Inflammatory macrophage treated with lipopolysaccharide for 4 hours (primary cell): ENCODE measurements at regions not wholly inside any gene's neighbourhood (a gene's known extent, or its start where the extent isn't known, plus 50 kb on each side); places are given as distances from the start of the nearest gene placed in this dataset.
"Not testable (repeated sequence)": the region's sequence is repeated elsewhere in the genome, so short reads cannot be mapped to it uniquely, and the experiment has no call there.

Experiments used
- DNase-seq: peaks from one replicate; pipeline ENCODE4 v3.0.0-alpha.2; 2020

DNA sequence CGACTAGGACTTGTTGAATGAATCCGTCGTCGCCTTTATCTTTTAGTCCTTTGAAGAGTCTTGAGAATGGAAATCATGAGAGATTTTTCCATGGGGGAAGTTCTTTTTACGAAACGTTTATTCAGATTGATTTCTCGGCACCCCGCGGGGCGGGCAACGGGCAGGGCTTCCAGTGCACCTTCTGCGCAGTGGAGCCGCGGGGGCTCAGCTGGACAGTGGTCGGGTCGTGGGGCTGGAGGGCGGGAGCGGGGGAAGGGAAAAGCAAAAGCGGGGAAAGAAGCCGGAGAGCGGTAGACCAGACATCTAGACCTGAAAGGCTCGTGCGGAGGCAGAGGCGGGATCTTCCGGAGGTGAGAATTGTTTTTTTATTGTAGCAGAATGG, 103.0 kb downstream of the NBPF11 start:
- peak; percentile 1 for DNase-seq

DNA sequence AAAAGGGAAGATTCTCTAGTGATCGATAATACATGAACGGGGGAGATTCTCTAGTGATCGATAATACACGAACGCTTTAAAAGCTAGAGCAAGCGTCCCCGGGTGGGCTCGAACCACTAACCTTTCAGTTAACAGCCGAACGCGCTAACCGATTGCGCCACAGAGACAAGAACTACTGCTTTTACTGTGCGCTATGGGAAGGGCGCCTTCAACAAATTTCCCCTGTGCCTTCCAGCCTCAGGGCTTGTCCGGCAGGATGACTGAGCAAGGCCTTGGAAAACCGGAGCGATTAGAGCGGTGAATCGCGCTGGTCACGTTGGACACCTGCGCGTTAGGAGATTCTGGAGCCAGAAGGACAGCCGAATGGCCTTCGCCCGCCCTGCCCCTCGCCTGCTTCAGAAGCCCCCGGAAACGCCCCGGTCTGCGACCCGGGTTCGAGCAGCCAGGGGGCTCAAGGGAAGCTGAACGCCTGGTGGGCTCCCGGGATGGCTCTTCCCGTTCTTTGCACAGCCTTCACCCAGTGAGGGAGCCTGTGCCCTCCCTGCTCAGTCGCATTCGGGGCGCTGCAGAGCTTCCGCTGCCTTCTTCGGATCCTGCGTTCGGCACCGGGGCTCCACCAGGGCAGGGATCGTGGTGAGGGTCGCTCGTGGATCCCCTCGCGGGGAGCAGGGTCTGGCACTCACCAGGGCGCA, 103.5 kb downstream of the NBPF11 start:
- peak; percentile 2 for DNase-seq

DNA sequence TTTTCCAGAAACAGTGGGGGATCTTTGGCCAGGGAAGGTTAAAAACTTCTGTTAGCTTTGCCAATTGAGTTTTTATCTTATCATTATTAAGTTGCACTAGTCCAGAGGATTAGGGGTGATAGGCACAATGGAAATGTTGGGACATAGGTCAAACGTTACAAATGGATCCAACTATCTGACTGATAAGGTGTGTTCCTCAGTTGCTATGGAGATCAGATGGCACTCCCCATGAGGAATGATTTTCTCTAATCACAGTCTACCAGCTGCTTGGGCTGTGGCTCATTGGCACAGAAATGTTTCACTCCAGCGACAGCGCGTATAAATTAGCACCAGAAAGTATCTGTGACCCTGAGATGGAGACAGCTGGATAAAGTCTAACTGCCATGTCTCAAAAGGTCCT, 106.2 kb downstream of the NBPF11 start:
- DNase-seq = peak; percentile 19

DNA sequence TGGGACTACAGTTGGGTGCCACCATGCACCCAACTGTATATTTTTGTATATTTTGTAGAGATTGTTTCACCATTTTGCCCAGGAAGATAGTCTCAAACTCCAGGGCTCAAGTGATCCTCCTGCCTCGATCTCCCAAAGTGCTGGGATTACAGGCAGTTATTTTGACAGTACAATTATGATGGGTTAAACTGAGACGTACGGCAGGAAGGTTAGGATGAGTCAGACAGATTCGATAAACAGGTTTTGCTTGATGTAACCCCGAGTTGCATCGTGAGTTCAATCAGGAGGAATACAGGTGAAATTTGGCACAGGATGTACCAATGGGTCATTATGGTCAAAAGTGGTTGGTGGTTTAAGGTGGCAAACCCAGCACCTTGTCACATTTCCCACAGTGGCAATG, 107.6 kb downstream of the NBPF11 start:
- DNase-seq = not testable (repeated sequence)
